Panc1 (cell line): ENCODE measurements at regions not wholly inside any gene's neighbourhood (a gene's known extent, or its start where the extent isn't known, plus 50 kb on each side); places are given as distances from the start of the nearest gene placed in this dataset.

ENCODE experiments used
- CTCF ChIP-seq: fragments of 450-650 bp; IDR thresholded peaks from 2 replicates; pipeline ENCODE4 v1.5.1; 2017; ENCODE audit warnings: mild to moderate bottlenecking
- POLR2AphosphoS5 ChIP-seq: IDR thresholded peaks from 2 replicates; pipeline ENCODE4 v1.6.1; 2012; ENCODE audit warnings: mild to moderate bottlenecking, low read depth, low read length, moderate library complexity
- REST ChIP-seq, 2 experiments: IDR thresholded peaks; 2 replicates each; pipeline ENCODE4 v1.6.1; 2011 to 2012; ENCODE audit warnings: low read depth in 2 of 2, control low read depth in 1 of 2, low read length in 1 of 2, mild to moderate bottlenecking in 1 of 2, moderate library complexity in 1 of 2; ENCODE audit not compliant: insufficient read depth in 1 of 2
- SIN3A ChIP-seq: IDR thresholded peaks from 2 replicates; pipeline ENCODE4 v1.6.1; 2012; ENCODE audit warnings: low read depth, mild to moderate bottlenecking, low read length, moderate library complexity, borderline replicate concordance; ENCODE audit not compliant: insufficient read depth
- TCF7L2 ChIP-seq: IDR thresholded peaks from 2 replicates; pipeline ENCODE4 v1.6.1; 2011; ENCODE audit warnings: mild to moderate bottlenecking, low read depth, low read length, inconsistent platforms

GRCh38 chr1:171426645-171427044, 58.7 kb upstream of the PRRC2C start:
- no peak for TF ChIP-seq CTCF
- TF ChIP-seq POLR2AphosphoS5, result no peak
- no peak for TF ChIP-seq TCF7L2
- no peak for TF ChIP-seq REST (IDR thresholded peaks at IDR 0.05; ENCODE audit: insufficient read depth in 1 of 2, low read depth in 2 of 2, low read length in 1 of 2)
- TF ChIP-seq SIN3A, result no peak
